Prostate gland (tissue), 2 donors: ENCODE measurements at regions not wholly inside any gene's neighbourhood (a gene's known extent, or its start where the extent isn't known, plus 50 kb on each side); places are given as distances from the start of the nearest gene placed in this dataset.

Experiments used
- DNase-seq: peaks from one replicate; pipeline ENCODE4 v3.0.0-alpha.2; 2019; ENCODE audit warnings: low spot score
- H3K27ac ChIP-seq, 2 donors: fragments of 200-600 bp; sonication (generic); 2 replicates each; pipeline ENCODE4 v1.5.1; 2017 to 2019
- H3K27me3 ChIP-seq: fragments of 200-600 bp; sonication (generic); replicated peaks from 2 replicates; pipeline ENCODE4 v1.5.1; 2019; ENCODE audit not compliant: insufficient read depth
- H3K36me3 ChIP-seq, 2 donors: fragments of 200-600 bp; sonication (generic); 1 replicate in 1 of 2; 2 replicates in 1 of 2; pipeline versions ENCODE4 v1.5.1 to v1.8.1; 2017 to 2019
- H3K4me1 ChIP-seq: fragments of 200-600 bp; sonication (generic); replicated peaks from 2 replicates; pipeline ENCODE4 v1.5.1; 2019
- H3K4me3 ChIP-seq, 2 donors: fragments of 200-600 bp; sonication (generic); 2 replicates each; pipeline ENCODE4 v1.5.1; 2017 to 2019
- H3K9me3 ChIP-seq: fragments of 200-600 bp; sonication (generic); 2 replicates; pipeline ENCODE4 v1.5.1; 2017
- POLR2A ChIP-seq: fragments of 450-650 bp; IDR thresholded peaks from one replicate; pipeline ENCODE4 v1.6.1; 2016; ENCODE audit warnings: antibody characterized with exemption, mild to moderate bottlenecking
- POLR2AphosphoS5 ChIP-seq: sonication (generic); formaldehyde crosslinking; IDR thresholded peaks from one replicate; pipeline ENCODE4 v1.6.1; 2017; ENCODE audit warnings: antibody characterized with exemption
- WGBS: methylation state at CpG from one replicate; pipeline ENCODE4 v1.1.5; 2018; 5-methylcytosine and 5-hydroxymethylcytosine counted together
- intact Hi-C: fragments of 100-400 bp; cut with DNase I; formaldehyde crosslinking; loops from one replicate; pipeline ENCODE4 v1.14.2; 2022
- TF ChIP-seq, protein P1 (sequence below), 4 experiments: fragments of 200-600 bp in 2 of 4; fragments of 450-650 bp in 2 of 4; sonication (generic) in 2 of 4; IDR thresholded peaks; 1 replicate in 3 of 4; 2 replicates in 1 of 4; pipeline ENCODE4 v1.5.1; 2016 to 2019; ENCODE audit warnings: antibody characterized with exemption in 4 of 4, mild to moderate bottlenecking in 2 of 4, moderate library complexity in 2 of 4

GRCh38 chr5:68140763-68141162 lies 74.8 kb upstream of the PIK3R1 start:
- H3K36me3 ChIP-seq = no peaks in the 10 kb centered on the region
- TF ChIP-seq, protein P1, sequence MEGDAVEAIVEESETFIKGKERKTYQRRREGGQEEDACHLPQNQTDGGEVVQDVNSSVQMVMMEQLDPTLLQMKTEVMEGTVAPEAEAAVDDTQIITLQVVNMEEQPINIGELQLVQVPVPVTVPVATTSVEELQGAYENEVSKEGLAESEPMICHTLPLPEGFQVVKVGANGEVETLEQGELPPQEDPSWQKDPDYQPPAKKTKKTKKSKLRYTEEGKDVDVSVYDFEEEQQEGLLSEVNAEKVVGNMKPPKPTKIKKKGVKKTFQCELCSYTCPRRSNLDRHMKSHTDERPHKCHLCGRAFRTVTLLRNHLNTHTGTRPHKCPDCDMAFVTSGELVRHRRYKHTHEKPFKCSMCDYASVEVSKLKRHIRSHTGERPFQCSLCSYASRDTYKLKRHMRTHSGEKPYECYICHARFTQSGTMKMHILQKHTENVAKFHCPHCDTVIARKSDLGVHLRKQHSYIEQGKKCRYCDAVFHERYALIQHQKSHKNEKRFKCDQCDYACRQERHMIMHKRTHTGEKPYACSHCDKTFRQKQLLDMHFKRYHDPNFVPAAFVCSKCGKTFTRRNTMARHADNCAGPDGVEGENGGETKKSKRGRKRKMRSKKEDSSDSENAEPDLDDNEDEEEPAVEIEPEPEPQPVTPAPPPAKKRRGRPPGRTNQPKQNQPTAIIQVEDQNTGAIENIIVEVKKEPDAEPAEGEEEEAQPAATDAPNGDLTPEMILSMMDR (IDR thresholded peaks at IDR 0.05) = no peak
- no peak for TF ChIP-seq POLR2AphosphoS5
- no peak for TF ChIP-seq POLR2A
- no peaks in the 10 kb centered on the region for H3K27me3 ChIP-seq
- intact Hi-C loops = no loop called here
- H3K4me3 ChIP-seq = no peak overlapping the region
- H3K27ac ChIP-seq = no peak overlapping the region
- no peaks in the 10 kb centered on the region for H3K9me3 ChIP-seq
- H3K4me1 ChIP-seq = no peaks in the 10 kb centered on the region
- 91% methylated on average over 1 of the region's 1 CpG for WGBS
- DNase-seq = no peak

DNA sequence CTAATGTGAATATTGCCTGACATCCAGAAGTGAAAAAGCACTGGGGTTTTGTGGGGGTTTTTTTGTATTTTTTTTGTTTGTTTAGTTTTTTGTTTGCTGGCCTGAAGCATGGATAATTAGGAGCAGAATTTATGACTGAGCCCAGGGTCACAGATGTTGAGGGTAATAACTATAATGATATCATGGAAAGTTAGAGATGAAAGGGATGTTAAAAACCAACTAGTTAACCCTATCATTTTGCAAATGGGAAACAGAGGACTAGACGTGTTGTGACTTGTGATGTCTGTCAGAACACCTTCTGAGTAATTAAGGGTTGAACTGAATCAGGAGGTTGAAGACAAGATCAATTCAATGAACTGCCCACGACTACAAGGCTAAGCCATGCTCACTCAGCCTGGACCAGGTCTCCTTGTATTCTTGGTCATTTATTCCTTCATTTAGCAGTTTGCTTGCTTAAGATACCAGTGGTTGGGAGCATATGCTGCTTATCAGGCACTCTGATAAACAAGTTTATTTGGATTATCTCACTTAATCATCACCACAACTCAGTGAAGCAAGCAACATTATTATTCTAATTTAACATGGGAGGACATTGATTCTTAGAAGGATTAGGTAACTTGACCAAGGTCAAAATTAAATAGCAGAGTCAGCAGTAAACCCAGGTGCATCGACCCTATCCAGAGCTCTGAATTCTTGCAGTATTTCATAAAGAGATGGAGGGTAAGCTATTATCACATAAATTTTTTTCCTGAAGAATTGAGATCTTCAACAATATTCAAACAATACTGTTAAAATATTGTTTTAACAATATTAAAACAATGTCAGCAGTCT lies 75.7 kb upstream of the PIK3R1 start:
- H3K27ac ChIP-seq = no peak overlapping the region
- DNase-seq = no peak
- no peaks in the 10 kb centered on the region for H3K36me3 ChIP-seq
- H3K4me1 ChIP-seq = no peaks in the 10 kb centered on the region
- no peak overlapping the region for H3K4me3 ChIP-seq
- intact Hi-C loops = no loop called here
- WGBS = 75% methylated on average over 3 of the region's 3 CpGs
- H3K9me3 ChIP-seq = no peaks in the 10 kb centered on the region
- TF ChIP-seq POLR2A (no peak), POLR2AphosphoS5 (no peak)
- TF ChIP-seq, protein P1 (IDR thresholded peaks at IDR 0.05) = no peak
- H3K27me3 ChIP-seq = no peaks in the 10 kb centered on the region

GRCh38 chr5:68137511-68138140 lies 77.9 kb upstream of the PIK3R1 start:
- H3K27ac ChIP-seq = no peak overlapping the region
- H3K27me3 ChIP-seq = no peaks in the 10 kb centered on the region
- H3K4me3 ChIP-seq = no peak overlapping the region
- intact Hi-C loops = no loop called here
- no peak for TF ChIP-seq POLR2A
- no peak for TF ChIP-seq POLR2AphosphoS5
- TF ChIP-seq, protein P1 (IDR thresholded peaks at IDR 0.05) = no peak
- H3K9me3 ChIP-seq = no peaks in the 10 kb centered on the region
- H3K36me3 ChIP-seq = no peaks in the 10 kb centered on the region
- no peaks in the 10 kb centered on the region for H3K4me1 ChIP-seq
- WGBS = 72% methylated on average over 2 of the region's 2 CpGs
- DNase-seq = no peak

DNA sequence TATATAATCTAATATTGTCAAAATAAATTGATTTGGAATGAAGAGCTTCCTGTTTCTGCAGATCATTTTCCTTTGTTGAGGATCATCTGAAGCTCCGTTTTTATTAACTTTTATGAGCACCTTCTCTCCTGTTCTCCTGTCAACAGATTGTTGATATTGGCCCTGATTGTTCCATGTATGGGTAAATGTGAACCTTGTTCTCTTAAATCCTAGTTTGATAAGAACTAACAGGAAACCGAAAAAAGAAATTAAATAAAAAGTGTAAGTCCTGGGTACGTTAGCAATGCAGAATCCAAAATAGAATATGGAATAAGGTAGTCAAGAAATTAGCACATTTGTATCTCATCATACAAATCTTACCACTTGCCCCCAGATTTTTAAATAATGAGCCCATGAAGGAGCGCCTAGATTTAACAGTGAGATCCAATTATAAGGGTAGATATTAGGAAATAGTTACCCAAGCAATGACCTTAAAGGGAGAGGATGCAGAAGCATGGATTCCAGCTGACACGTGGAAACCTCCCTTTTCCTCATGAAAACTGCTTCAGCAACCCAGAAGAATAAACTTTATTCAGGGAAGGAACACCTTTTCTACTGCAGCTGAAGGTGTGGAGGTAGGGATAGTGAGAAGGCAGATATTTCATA lies 80.8 kb upstream of the PIK3R1 start:
- Histone ChIP-seq H3K4me3 (no peak overlapping the region), H3K27me3 (no peaks in the 10 kb centered on the region), H3K36me3 (no peaks in the 10 kb centered on the region), H3K9me3 (no peaks in the 10 kb centered on the region), H3K4me1 (no peaks in the 10 kb centered on the region), H3K27ac (peak overlapping the region in 1 of 2 donors; percentile 52)
- 46% methylated on average over 5 of the region's 5 CpGs for WGBS
- TF ChIP-seq POLR2A (no peak), POLR2AphosphoS5 (no peak)
- DNase-seq = peak; percentile 13
- intact Hi-C loops = no loop called here

GRCh38 chr5:68134033-68134668 lies 81.4 kb upstream of the PIK3R1 start:
- WGBS = 66% methylated on average over 10 of the region's 10 CpGs
- intact Hi-C loops = no loop called here
- TF ChIP-seq, protein P1 (IDR thresholded peaks at IDR 0.05) = no peak
- no peak for TF ChIP-seq POLR2AphosphoS5
- no peak for TF ChIP-seq POLR2A
- Histone ChIP-seq H3K4me3 (no peak overlapping the region), H3K9me3 (no peaks in the 10 kb centered on the region), H3K27ac (peak overlapping the region in 1 of 2 donors; percentile 52), H3K27me3 (no peaks in the 10 kb centered on the region), H3K4me1 (no peaks in the 10 kb centered on the region), H3K36me3 (no peaks in the 10 kb centered on the region)
- DNase-seq = peak; percentile 55
